ENCODE measurements at regions not wholly inside any gene's neighbourhood (a gene's known extent, or its start where the extent isn't known, plus 50 kb on each side); places are given as distances from the start of the nearest gene placed in this dataset.

DNA sequence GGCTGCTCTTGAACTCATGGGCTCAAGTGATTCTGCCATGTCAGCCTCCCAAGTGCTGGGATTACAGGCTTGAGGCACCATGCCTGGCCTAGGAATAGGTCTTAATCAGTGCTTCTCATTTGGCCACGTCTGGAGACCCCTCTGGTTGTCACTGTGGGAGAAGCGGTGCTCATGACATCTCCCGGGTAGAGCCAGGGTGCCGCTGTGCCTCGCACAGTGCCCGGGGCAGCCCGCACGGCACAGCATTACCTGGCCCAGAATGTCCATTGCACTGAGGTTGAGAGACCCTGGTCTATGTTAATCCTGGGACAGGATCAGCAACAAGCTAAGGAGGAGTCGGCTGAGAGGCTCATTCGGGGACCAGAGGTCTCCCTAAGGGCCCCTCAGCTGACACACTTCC lies 160.8 kb downstream of the EFNB2 start:
- intact Hi-C loops (cut with DNase I; ENCODE audit: low total_unique reads), result no loop called here
- H3K36me3 ChIP-seq, result no peaks in the 10 kb centered on the region
- H3K4me3 ChIP-seq, result no peak overlapping the region
- peak overlapping the region in 1 of 2 donors; percentile 71 for H3K27ac ChIP-seq
- H3K27me3 ChIP-seq, result no peaks in the 10 kb centered on the region
- TF ChIP-seq POLR2AphosphoS5 (IDR thresholded peaks at IDR 0.05), result no peak
- no peak for DNase-seq (ENCODE audit: low spot score in 2 of 2)
- no peaks in the 10 kb centered on the region for H3K4me1 ChIP-seq
- no peaks in the 10 kb centered on the region for H3K9me3 ChIP-seq

DNA sequence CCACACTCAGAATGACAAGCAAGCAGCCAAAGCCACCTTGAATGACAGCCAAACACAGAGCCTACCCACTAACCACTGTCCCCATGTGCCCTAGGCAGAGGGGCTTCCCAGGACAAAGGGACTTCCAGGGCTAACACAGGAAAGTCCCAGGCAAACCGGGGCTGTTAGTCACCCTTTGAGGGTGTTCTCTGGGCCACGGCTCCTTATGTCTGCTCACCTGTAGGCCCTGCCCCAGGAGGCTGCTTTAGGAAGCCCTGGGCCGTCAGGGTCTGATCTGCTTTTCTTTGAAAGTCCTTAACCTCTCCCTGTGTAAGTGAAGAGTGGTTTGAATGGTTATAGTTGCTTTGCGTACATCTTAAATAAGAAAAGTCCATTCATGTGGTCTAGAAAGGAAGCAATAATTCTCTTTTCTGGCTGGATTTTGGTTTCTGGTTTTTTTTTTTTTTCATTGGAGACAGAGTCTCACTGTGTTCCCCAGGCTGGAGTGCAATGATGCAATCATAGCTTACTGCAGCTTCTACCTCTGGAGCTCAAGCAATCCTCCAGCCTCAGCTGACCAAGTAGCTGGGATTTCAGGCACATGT lies 161.4 kb downstream of the EFNB2 start:
- no peaks in the 10 kb centered on the region for H3K4me1 ChIP-seq
- no peak for DNase-seq (ENCODE audit: low spot score in 2 of 2)
- no peak overlapping the region for H3K4me3 ChIP-seq
- TF ChIP-seq POLR2A (IDR thresholded peaks at IDR 0.05) (no peak), POLR2AphosphoS5 (IDR thresholded peaks at IDR 0.05) (no peak)
- TF ChIP-seq, protein P1, sequence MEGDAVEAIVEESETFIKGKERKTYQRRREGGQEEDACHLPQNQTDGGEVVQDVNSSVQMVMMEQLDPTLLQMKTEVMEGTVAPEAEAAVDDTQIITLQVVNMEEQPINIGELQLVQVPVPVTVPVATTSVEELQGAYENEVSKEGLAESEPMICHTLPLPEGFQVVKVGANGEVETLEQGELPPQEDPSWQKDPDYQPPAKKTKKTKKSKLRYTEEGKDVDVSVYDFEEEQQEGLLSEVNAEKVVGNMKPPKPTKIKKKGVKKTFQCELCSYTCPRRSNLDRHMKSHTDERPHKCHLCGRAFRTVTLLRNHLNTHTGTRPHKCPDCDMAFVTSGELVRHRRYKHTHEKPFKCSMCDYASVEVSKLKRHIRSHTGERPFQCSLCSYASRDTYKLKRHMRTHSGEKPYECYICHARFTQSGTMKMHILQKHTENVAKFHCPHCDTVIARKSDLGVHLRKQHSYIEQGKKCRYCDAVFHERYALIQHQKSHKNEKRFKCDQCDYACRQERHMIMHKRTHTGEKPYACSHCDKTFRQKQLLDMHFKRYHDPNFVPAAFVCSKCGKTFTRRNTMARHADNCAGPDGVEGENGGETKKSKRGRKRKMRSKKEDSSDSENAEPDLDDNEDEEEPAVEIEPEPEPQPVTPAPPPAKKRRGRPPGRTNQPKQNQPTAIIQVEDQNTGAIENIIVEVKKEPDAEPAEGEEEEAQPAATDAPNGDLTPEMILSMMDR (IDR thresholded peaks at IDR 0.05), result no peak
- intact Hi-C loops (cut with DNase I; ENCODE audit: low total_unique reads), result no loop called here
- H3K27ac ChIP-seq, result peak overlapping the region in 1 of 2 donors; percentile 48
- H3K27me3 ChIP-seq, result no peaks in the 10 kb centered on the region
- no peaks in the 10 kb centered on the region for H3K36me3 ChIP-seq
- H3K9me3 ChIP-seq, result no peaks in the 10 kb centered on the region

- peak overlapping the region in 1 of 2 donors; percentile 48 for H3K27ac ChIP-seq
- TF ChIP-seq POLR2AphosphoS5 (IDR thresholded peaks at IDR 0.05), result no peak
- TF ChIP-seq POLR2A (IDR thresholded peaks at IDR 0.05), result no peak
- TF ChIP-seq, protein P1 (IDR thresholded peaks at IDR 0.05), result no peak
Observed at GRCh38 chr13:106373304-106373988, 162.0 kb downstream of the EFNB2 start.

GRCh38 chr13:106372199-106373155 lies 163.0 kb downstream of the EFNB2 start:
- DNase-seq (ENCODE audit: low spot score in 2 of 2), result no peak
- H3K9me3 ChIP-seq, result no peaks in the 10 kb centered on the region
- H3K36me3 ChIP-seq, result no peaks in the 10 kb centered on the region
- no peaks in the 10 kb centered on the region for H3K27me3 ChIP-seq
- intact Hi-C loops (cut with DNase I; ENCODE audit: low total_unique reads), result no loop called here
- no peak overlapping the region for H3K4me3 ChIP-seq
- H3K27ac ChIP-seq, result no peak overlapping the region
- H3K4me1 ChIP-seq, result no peaks in the 10 kb centered on the region
- TF ChIP-seq POLR2AphosphoS5 (IDR thresholded peaks at IDR 0.05) (no peak), POLR2A (IDR thresholded peaks at IDR 0.05) (no peak)
- TF ChIP-seq, protein P1 (IDR thresholded peaks at IDR 0.05), result no peak

More at GRCh38 chr13:106373304-106373988, 162.0 kb downstream of the EFNB2 start:
- Histone ChIP-seq H3K27me3 (no peaks in the 10 kb centered on the region), H3K4me1 (no peaks in the 10 kb centered on the region), H3K36me3 (no peaks in the 10 kb centered on the region), H3K4me3 (no peak overlapping the region), H3K9me3 (no peaks in the 10 kb centered on the region)
- no peak for DNase-seq (ENCODE audit: low spot score in 2 of 2)
- intact Hi-C loops (cut with DNase I; ENCODE audit: low total_unique reads), result no loop called here

DNA sequence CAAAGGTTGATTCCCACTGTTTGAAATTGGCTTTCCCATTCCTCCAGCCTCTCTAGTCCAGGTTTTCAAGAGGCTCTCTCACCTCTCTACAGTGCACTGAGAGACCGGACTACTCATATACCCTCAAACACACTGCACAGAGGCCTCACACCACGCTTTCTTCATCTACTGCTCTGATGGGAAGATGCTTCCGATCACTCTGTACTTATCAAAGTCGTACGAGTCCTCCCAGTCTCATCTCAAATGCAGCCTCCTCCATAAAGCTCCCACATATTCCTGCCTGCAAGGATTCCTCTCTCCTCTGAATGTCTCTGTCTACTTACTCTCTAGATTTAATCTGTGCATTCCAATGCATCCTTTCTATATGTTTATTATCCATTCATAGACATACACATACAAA lies 164.4 kb downstream of the EFNB2 start:
- no peaks in the 10 kb centered on the region for H3K27me3 ChIP-seq
- no peak for DNase-seq (ENCODE audit: low spot score in 2 of 2)
- no peaks in the 10 kb centered on the region for H3K9me3 ChIP-seq
- H3K36me3 ChIP-seq, result no peaks in the 10 kb centered on the region
- intact Hi-C loops (cut with DNase I; ENCODE audit: low total_unique reads), result no loop called here
- TF ChIP-seq POLR2A (IDR thresholded peaks at IDR 0.05) (no peak), POLR2AphosphoS5 (IDR thresholded peaks at IDR 0.05) (no peak)
- TF ChIP-seq, protein P1 (IDR thresholded peaks at IDR 0.05), result no peak
- no peak overlapping the region for H3K27ac ChIP-seq
- H3K4me3 ChIP-seq, result no peak overlapping the region
- H3K4me1 ChIP-seq, result no peaks in the 10 kb centered on the region

Measured in breast epithelium (tissue), 4 donors.